GM12865 (cell line): ENCODE measurements at regions not wholly inside any gene's neighbourhood (a gene's known extent, or its start where the extent isn't known, plus 50 kb on each side); places are given as distances from the start of the nearest gene placed in this dataset.

Experiments used
- DNase-seq: peaks from one replicate; pipeline ENCODE4 v3.0.0; 2010; ENCODE audit warnings: low read depth
- H3K4me3 ChIP-seq: 2 replicates; pipeline ENCODE4 v1.5.1; 2011; ENCODE audit warnings: mild to moderate bottlenecking, low read depth, low read length, control low read depth
- TF ChIP-seq, protein P1 (sequence below): IDR thresholded peaks from 2 replicates; pipeline ENCODE4 v1.5.1; 2011; ENCODE audit warnings: low read length, control low read depth, low read depth, inconsistent platforms; ENCODE audit not compliant: insufficient read depth; ENCODE audit errors: missing control alignments

DNA sequence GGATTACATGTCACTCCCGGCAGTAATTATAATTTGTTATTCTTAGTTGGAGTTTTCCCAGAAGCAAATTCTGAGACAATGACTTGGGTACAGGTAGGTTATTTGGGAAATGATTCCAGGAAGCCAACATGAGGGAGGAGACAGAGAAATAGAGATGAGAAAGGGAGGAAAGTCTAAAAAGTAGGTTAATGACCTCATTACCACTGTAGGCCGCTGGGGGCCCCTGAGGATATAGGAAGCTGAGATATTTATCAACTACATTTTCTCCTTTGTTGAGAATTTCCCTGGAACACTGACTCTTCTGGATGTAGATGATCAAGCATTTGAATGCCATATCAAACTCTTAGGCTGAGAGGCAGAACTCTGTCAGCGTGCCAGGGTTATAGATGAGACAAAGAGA, 284.3 kb downstream of the ICOS start:
- no peak for DNase-seq
- no peak overlapping the region for H3K4me3 ChIP-seq
- TF ChIP-seq, protein P1, sequence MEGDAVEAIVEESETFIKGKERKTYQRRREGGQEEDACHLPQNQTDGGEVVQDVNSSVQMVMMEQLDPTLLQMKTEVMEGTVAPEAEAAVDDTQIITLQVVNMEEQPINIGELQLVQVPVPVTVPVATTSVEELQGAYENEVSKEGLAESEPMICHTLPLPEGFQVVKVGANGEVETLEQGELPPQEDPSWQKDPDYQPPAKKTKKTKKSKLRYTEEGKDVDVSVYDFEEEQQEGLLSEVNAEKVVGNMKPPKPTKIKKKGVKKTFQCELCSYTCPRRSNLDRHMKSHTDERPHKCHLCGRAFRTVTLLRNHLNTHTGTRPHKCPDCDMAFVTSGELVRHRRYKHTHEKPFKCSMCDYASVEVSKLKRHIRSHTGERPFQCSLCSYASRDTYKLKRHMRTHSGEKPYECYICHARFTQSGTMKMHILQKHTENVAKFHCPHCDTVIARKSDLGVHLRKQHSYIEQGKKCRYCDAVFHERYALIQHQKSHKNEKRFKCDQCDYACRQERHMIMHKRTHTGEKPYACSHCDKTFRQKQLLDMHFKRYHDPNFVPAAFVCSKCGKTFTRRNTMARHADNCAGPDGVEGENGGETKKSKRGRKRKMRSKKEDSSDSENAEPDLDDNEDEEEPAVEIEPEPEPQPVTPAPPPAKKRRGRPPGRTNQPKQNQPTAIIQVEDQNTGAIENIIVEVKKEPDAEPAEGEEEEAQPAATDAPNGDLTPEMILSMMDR = peak; percentile 2

GRCh38 chr2:204223046-204223445, 286.5 kb downstream of the ICOS start:
- H3K4me3 ChIP-seq = no peak overlapping the region
- DNase-seq = no peak
- TF ChIP-seq, protein P1 = no peak

DNA sequence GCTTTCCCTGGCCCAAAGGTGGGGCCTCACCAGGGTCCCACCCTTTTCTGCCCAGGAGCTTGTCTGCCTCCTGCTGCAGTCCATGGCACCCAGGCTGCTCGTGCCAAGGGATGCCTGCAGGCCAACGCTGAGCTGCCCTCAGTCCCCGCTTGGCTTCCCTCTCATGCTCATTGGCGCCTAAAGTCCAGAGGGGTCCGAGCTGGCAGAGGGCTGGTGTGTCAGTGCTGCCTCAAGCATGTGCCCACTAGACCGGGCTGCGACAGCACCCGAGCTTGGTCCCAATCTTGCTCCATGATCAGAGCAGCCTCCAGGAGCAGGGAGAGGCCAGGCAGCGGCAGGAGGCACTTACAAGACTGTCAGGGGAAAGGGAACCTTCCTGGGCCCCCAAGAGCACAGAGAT, 287.0 kb downstream of the ICOS start:
- DNase-seq = no peak
- TF ChIP-seq, protein P1 = no peak
- H3K4me3 ChIP-seq = no peak overlapping the region

DNA sequence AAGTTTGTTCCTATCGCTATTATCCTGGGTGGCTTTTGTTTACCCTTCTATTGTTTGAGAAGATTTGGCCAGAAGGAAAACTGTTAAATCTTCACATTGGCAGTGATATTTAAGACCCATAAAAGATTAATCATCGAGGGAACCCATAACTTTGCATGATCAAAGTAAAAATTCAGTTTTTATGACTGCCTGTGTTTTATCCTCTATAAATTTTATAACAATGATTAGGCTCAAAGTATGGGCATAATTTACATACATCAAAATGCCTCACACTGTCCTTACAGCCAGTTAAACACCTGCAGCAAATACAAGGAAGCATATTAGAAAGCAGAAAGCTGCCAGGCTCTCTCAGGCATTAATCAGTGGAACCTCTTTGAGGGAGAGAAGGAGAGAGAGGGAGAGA, 289.1 kb downstream of the ICOS start:
- no peak overlapping the region for H3K4me3 ChIP-seq
- no peak for DNase-seq
- TF ChIP-seq, protein P1 = no peak

DNA sequence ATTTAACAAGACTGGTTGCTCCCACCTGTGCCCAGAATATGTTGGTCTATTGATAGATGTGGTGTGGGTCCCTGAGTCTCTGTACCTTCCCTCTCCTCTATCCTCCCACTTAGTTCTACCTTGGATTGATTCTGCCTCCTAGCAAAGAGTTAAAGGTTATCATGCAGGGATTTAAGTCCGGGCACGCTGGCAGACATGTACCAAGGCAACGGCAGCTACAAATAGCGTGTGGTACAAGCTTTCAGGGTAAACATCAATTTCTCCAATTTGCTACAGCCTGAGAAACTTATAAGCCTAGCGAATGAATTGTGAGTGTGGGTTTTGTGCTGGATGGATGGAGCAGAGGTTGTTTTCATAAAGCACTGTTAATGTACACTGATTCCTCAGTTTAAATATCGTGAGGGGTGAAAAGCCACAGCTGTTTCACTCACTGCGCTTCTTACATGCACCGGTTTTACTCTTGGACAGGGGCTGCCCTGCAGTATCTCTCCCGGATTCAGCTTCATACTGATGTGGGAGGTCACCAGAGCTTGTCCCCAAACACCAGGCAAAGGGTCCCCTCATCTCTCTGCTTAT, 289.8 kb downstream of the ICOS start:
- no peak for DNase-seq
- TF ChIP-seq, protein P1 = no peak
- H3K4me3 ChIP-seq = no peak overlapping the region

- DNase-seq = no peak
- no peak overlapping the region for H3K4me3 ChIP-seq
- TF ChIP-seq, protein P1 = no peak
Observed at GRCh38 chr2:204228169-204228886, 291.8 kb downstream of the ICOS start.

- H3K4me3 ChIP-seq = no peak overlapping the region
- TF ChIP-seq, protein P1 = no peak
- DNase-seq = no peak
Observed at GRCh38 chr2:204234248-204234647, 297.7 kb downstream of the ICOS start.
